B cell (primary cell): ENCODE measurements at regions not wholly inside any gene's neighbourhood (a gene's known extent, or its start where the extent isn't known, plus 50 kb on each side); places are given as distances from the start of the nearest gene placed in this dataset.

ENCODE experiments used
- ATAC-seq: fragments of 200-7000 bp; cut with Tn5 transposase; one replicate; pipeline ENCODE4 v1.10.0; 2021; ENCODE audit warnings: low read depth, mild to moderate bottlenecking, moderate number of reproducible peaks, moderate library complexity
- CTCF ChIA-PET: fragments of 350-600 bp; sonication (Branson Sonifier 250); formaldehyde crosslinking; loops from one replicate; lab custom pipeline; 2021; ENCODE audit warnings: antibody characterized with exemption, inconsistent platforms; lab: Charles Lee
- POLR2A ChIA-PET: fragments of 350-600 bp; sonication (Branson Sonifier 250); formaldehyde crosslinking; loops from one replicate; lab custom pipeline; 2021; ENCODE audit warnings: antibody characterized with exemption; lab: Charles Lee
- DNase-seq: peaks from one replicate; pipeline ENCODE4 v3.0.0; 2013
- H2AFZ ChIP-seq: 2 replicates; pipeline ENCODE4 v1.6.1; 2012; ENCODE audit warnings: mild to moderate bottlenecking, low read depth, low read length; ENCODE audit not compliant: insufficient read depth, poor library complexity, severe bottlenecking
- H3K27ac ChIP-seq, 2 donors: 1 replicate in 1 of 2; 2 replicates in 1 of 2; pipeline ENCODE4 v1.5.1; 2012 to 2013; ENCODE audit warnings: low read length in 2 of 2, mild to moderate bottlenecking in 2 of 2, moderate library complexity in 1 of 2
- H3K27me3 ChIP-seq, 4 experiments: fragments of 200-600 bp in 1 of 4; sonication (generic) in 1 of 4; replicated peaks in 1 of 4; 1 replicate in 2 of 4; 2 replicates in 2 of 4; pipeline versions ENCODE4 v1.6.1 to v1.7.0; 2013 to 2016; ENCODE audit warnings: low read length in 3 of 4, mild to moderate bottlenecking in 2 of 4, mixed read lengths in 1 of 4, moderate library complexity in 1 of 4; ENCODE audit not compliant: insufficient read depth in 4 of 4, control insufficient read depth in 3 of 4; ENCODE audit errors: control extremely low read depth in 1 of 4
- H3K36me3 ChIP-seq, 2 experiments: replicated peaks in 1 of 2; 1 replicate in 1 of 2; 2 replicates in 1 of 2; pipeline versions ENCODE4 v1.6.1 to v1.7.1; 2013; ENCODE audit warnings: low read length in 1 of 2; ENCODE audit not compliant: insufficient read depth in 2 of 2, control insufficient read depth in 1 of 2; ENCODE audit errors: control extremely low read depth in 1 of 2, extremely low read depth in 1 of 2
- H3K4me1 ChIP-seq, 2 donors: fragments of 200-600 bp in 1 of 2; sonication (generic) in 1 of 2; 1 replicate in 1 of 2; 2 replicates in 1 of 2; pipeline versions ENCODE4 v1.5.1 to v1.6.1; 2013 to 2017; ENCODE audit warnings: low read length in 2 of 2; ENCODE audit not compliant: control insufficient read depth in 2 of 2, insufficient read depth in 2 of 2
- H3K4me2 ChIP-seq: replicated peaks from 2 replicates; pipeline ENCODE3; 2012; ENCODE audit warnings: mild to moderate bottlenecking, low read depth, low read length; ENCODE audit not compliant: poor library complexity, severe bottlenecking
- H3K4me3 ChIP-seq, 5 experiments: fragments of 200-600 bp in 1 of 5; sonication (generic) in 1 of 5; 1 replicate in 3 of 5; 2 replicates in 2 of 5; pipeline versions ENCODE4 v1.5.1 to v1.7.0; 2011 to 2016; ENCODE audit warnings: low read length in 4 of 5, mild to moderate bottlenecking in 4 of 5, low read depth in 2 of 5, control low read depth in 1 of 5, moderate library complexity in 1 of 5; ENCODE audit not compliant: insufficient read depth in 1 of 5; ENCODE audit errors: control extremely low read depth in 1 of 5, extremely low read depth in 1 of 5
- H3K79me2 ChIP-seq: fragments of 200-600 bp; sonication (generic); one replicate; pipeline ENCODE4 v1.6.0; 2016; ENCODE audit warnings: low read length; ENCODE audit not compliant: control insufficient read depth, insufficient read depth
- H3K9ac ChIP-seq: fragments of 200-600 bp; sonication (generic); 2 replicates; pipeline ENCODE4 v1.6.1; 2017; ENCODE audit warnings: mild to moderate bottlenecking, low read length, moderate library complexity
- H3K9me3 ChIP-seq, 3 donors: one replicate each; pipeline versions ENCODE4 v1.6.1 to v1.7.1; 2013; ENCODE audit warnings: low read length in 2 of 3; ENCODE audit not compliant: control insufficient read depth in 2 of 3, insufficient read depth in 1 of 3; ENCODE audit errors: control extremely low read depth in 1 of 3
- H4K20me1 ChIP-seq: 2 replicates; pipeline ENCODE4 v1.6.0; 2012; ENCODE audit warnings: mild to moderate bottlenecking, low read length; ENCODE audit not compliant: insufficient read depth, control insufficient read depth, poor library complexity, severe bottlenecking
- H3K27ac Mint-ChIP-seq: one replicate; pipeline ENCODE4 v1.8.0; 2021; ENCODE audit warnings: mixed read lengths
- H3K27me3 Mint-ChIP-seq: one replicate; pipeline ENCODE4 v1.8.0; 2021; ENCODE audit warnings: mixed read lengths
- H3K4me1 Mint-ChIP-seq: one replicate; pipeline ENCODE4 v1.8.0; 2021; ENCODE audit warnings: mixed read lengths
- H3K4me3 Mint-ChIP-seq: one replicate; pipeline ENCODE4 v1.8.0; 2021; ENCODE audit warnings: mixed read lengths
- H3K9me3 Mint-ChIP-seq: one replicate; pipeline ENCODE4 v1.8.0; 2022; ENCODE audit warnings: mixed read lengths; ENCODE audit not compliant: insufficient read depth
- EZH2 ChIP-seq: IDR thresholded peaks from 2 replicates; pipeline ENCODE4 v1.6.1; 2012; ENCODE audit warnings: borderline replicate concordance, low read depth, mild to moderate bottlenecking, moderate library complexity, low read length; ENCODE audit not compliant: insufficient read depth, poor library complexity, severe bottlenecking
- WGBS: methylation state at CpG from one replicate; pipeline ENCODE4 v1.1.5; 2013; ENCODE audit warnings: missing lambda C conversion rate; ENCODE audit not compliant: insufficient coverage; 5-methylcytosine and 5-hydroxymethylcytosine counted together
- intact Hi-C: fragments of 100-400 bp; cut with micrococcal nuclease; formaldehyde crosslinking; loops from one replicate; pipeline ENCODE4 v1.10.0; 2022
- TF ChIP-seq, protein P1 (sequence below): fragments of 200-600 bp; IDR thresholded peaks from one replicate; pipeline ENCODE4 v1.8.0; 2022; ENCODE audit warnings: antibody characterized with exemption, mild to moderate bottlenecking

DNA sequence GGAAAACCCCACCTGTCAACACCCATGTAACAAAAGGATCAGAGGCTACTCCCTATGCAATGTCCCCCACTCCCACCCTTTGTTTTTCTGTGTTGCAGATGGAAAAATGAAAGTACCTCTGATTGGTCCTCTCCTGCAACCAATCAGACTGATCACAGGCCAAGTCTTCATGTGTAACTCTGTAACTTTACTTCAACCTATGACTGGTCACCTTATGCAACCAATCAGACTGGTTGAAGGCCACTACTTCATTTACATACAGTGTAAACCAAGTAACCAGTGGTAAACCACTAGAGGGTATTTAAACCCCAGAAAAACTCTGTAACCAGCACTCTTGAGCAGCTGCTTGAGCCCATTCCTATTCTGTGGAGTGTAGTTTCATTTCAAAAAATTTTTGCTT lies 266.3 kb upstream of the OLFM3 start:
- ChIA-PET POLR2A (no interaction called here), CTCF (no interaction called here)
- H3K9ac ChIP-seq = no peak overlapping the region
- Mint-ChIP-seq H3K4me3 (no peak overlapping the region), H3K9me3 (no peaks in the 10 kb centered on the region), H3K27me3 (no peaks in the 10 kb centered on the region), H3K4me1 (no peaks in the 10 kb centered on the region), H3K27ac (no peak overlapping the region)
- intact Hi-C loops = no loop called here
- TF ChIP-seq, protein P1, sequence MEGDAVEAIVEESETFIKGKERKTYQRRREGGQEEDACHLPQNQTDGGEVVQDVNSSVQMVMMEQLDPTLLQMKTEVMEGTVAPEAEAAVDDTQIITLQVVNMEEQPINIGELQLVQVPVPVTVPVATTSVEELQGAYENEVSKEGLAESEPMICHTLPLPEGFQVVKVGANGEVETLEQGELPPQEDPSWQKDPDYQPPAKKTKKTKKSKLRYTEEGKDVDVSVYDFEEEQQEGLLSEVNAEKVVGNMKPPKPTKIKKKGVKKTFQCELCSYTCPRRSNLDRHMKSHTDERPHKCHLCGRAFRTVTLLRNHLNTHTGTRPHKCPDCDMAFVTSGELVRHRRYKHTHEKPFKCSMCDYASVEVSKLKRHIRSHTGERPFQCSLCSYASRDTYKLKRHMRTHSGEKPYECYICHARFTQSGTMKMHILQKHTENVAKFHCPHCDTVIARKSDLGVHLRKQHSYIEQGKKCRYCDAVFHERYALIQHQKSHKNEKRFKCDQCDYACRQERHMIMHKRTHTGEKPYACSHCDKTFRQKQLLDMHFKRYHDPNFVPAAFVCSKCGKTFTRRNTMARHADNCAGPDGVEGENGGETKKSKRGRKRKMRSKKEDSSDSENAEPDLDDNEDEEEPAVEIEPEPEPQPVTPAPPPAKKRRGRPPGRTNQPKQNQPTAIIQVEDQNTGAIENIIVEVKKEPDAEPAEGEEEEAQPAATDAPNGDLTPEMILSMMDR = no peak
- TF ChIP-seq EZH2 = no peak
- H3K27me3 ChIP-seq = no peaks in the 10 kb centered on the region
- no peak for DNase-seq
- no peaks in the 10 kb centered on the region for H3K9me3 ChIP-seq
- H4K20me1 ChIP-seq = no peaks in the 10 kb centered on the region
- ATAC-seq = no peak
- H3K27ac ChIP-seq = no peak overlapping the region
- no peak overlapping the region for H3K4me3 ChIP-seq
- no peaks in the 10 kb centered on the region for H3K79me2 ChIP-seq
- no peaks in the 10 kb centered on the region for H3K4me1 ChIP-seq
- no peaks in the 10 kb centered on the region for H3K36me3 ChIP-seq
- no peak overlapping the region for H2AFZ ChIP-seq
- no peak overlapping the region for H3K4me2 ChIP-seq

DNA sequence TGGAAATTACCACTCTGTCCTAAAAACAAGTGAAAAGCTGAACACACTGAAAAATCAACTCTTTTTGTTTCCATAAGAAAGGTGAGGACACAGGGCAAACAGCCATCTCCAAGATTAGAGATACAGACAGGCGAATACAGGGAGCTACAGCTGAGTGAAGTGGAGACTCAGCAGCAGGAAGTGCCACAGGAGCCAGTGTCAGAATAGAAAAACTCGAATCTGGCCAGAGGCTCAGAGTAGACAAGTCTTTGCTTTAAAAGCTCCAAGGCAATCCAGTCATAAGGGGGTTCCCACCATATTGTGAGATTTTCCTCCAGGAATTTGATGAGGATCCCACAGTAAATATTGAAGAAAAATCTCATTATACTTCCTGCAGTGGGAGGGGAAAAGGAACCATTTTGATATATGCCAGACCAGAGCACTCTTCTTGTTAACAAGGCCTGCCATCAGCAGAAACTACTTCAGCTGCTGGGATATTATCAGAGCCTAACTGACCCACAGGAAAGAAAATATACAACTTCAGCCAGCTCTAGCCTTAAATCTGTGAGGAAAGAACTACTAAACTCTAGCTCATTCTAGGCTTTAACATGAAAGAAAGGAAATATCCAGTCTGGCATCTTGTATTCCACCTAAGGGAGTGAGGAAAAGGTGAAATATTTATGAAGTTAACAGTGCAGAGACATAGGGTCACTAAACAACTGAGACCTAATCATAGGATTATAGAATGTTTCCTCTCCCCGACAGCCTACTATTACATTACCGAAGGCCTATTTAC lies 256.2 kb upstream of the OLFM3 start:
- no peak overlapping the region for H3K4me3 ChIP-seq
- H2AFZ ChIP-seq = no peak overlapping the region
- H3K9me3 ChIP-seq = no peaks in the 10 kb centered on the region
- no peak for ATAC-seq
- H3K27me3 ChIP-seq = no peaks in the 10 kb centered on the region
- no peak overlapping the region for H3K9ac ChIP-seq
- Mint-ChIP-seq H3K9me3 (no peaks in the 10 kb centered on the region), H3K27me3 (no peaks in the 10 kb centered on the region), H3K4me1 (no peaks in the 10 kb centered on the region), H3K4me3 (no peak overlapping the region), H3K27ac (no peak overlapping the region)
- H3K4me2 ChIP-seq = no peak overlapping the region
- H3K79me2 ChIP-seq = no peaks in the 10 kb centered on the region
- no peaks in the 10 kb centered on the region for H4K20me1 ChIP-seq
- no peak overlapping the region for H3K27ac ChIP-seq
- intact Hi-C loops = no loop called here
- H3K4me1 ChIP-seq = no peaks in the 10 kb centered on the region
- no peaks in the 10 kb centered on the region for H3K36me3 ChIP-seq
- TF ChIP-seq, protein P1 = no peak
- no peak for TF ChIP-seq EZH2
- ChIA-PET POLR2A (no interaction called here), CTCF (no interaction called here)
- 81% methylated on average over 2 of the region's 4 CpGs for whole genome bisulfite sequencing
- DNase-seq = no peak
